LHCN-M2 (cell line): ENCODE measurements at regions not wholly inside any gene's neighbourhood (a gene's known extent, or its start where the extent isn't known, plus 50 kb on each side); places are given as distances from the start of the nearest gene placed in this dataset.

Experiments used
- DNase-seq: peaks from one replicate; pipeline ENCODE4 v3.0.0-alpha.2; 2012; ENCODE audit warnings: low read depth

GRCh38 chr3:146914409-146914808 is 309.3 kb upstream of the PLSCR5 start:
- peak; percentile 32 for DNase-seq

GRCh38 chr3:146912241-146913015 is 307.3 kb upstream of the PLSCR5 start:
- no peak for DNase-seq

- no peak for DNase-seq
Measured at GRCh38 chr3:146903927-146904326, 298.8 kb upstream of the PLSCR5 start.

- no peak for DNase-seq
Measured at GRCh38 chr3:146899171-146899570, 294.0 kb upstream of the PLSCR5 start.

GRCh38 chr3:146896711-146897110 is 291.6 kb upstream of the PLSCR5 start:
- no peak for DNase-seq

GRCh38 chr3:146895026-146895749 is 290.0 kb upstream of the PLSCR5 start:
- DNase-seq: peak; percentile 72

- DNase-seq: peak; percentile 11
Measured at GRCh38 chr3:146894406-146894805, 289.3 kb upstream of the PLSCR5 start.

- no peak for DNase-seq
Measured at GRCh38 chr3:146892041-146892440, 286.9 kb upstream of the PLSCR5 start.

- peak; percentile 29 for DNase-seq
Measured at GRCh38 chr3:146889626-146890025, 284.5 kb upstream of the PLSCR5 start.

- no peak for DNase-seq
Measured at GRCh38 chr3:146888176-146888575, 283.0 kb upstream of the PLSCR5 start.

- no peak for DNase-seq
Measured at GRCh38 chr3:146884721-146885120, 279.6 kb upstream of the PLSCR5 start.

- DNase-seq: no peak
Measured at GRCh38 chr3:146884296-146884695, 279.1 kb upstream of the PLSCR5 start.

GRCh38 chr3:146883288-146883687 is 278.1 kb upstream of the PLSCR5 start:
- no peak for DNase-seq

- no peak for DNase-seq
Measured at GRCh38 chr3:146881966-146882760, 277.0 kb upstream of the PLSCR5 start.

- no peak for DNase-seq
Measured at GRCh38 chr3:146881356-146881755, 276.2 kb upstream of the PLSCR5 start.

GRCh38 chr3:146873748-146874147 is 268.6 kb upstream of the PLSCR5 start:
- DNase-seq: no peak

GRCh38 chr3:146865175-146865755 is 260.1 kb upstream of the PLSCR5 start:
- DNase-seq: peak; percentile 15

- no peak for DNase-seq
Measured at GRCh38 chr3:146861262-146861661, 256.1 kb upstream of the PLSCR5 start.

GRCh38 chr3:146854523-146854922 is 249.4 kb upstream of the PLSCR5 start:
- no peak for DNase-seq

GRCh38 chr3:146851665-146852064 is 246.5 kb upstream of the PLSCR5 start:
- no peak for DNase-seq

- no peak for DNase-seq
Measured at GRCh38 chr3:146845361-146845760, 240.2 kb upstream of the PLSCR5 start.

- DNase-seq: no peak
Measured at GRCh38 chr3:146843476-146843875, 238.3 kb upstream of the PLSCR5 start.
